Mesenchymal stem cell (in vitro differentiated cells and primary cell): ENCODE measurements at regions not wholly inside any gene's neighbourhood (a gene's known extent, or its start where the extent isn't known, plus 50 kb on each side); places are given as distances from the start of the nearest gene placed in this dataset.

ENCODE experiments used
- DNase-seq: peaks from one replicate; pipeline ENCODE4 v3.0.0-alpha.2; 2013
- H2AFZ ChIP-seq: one replicate; pipeline ENCODE4 v1.6.1; 2013; ENCODE audit warnings: low read depth, mild to moderate bottlenecking, control low read depth, inconsistent platforms, low read length, moderate library complexity
- H2AK5ac ChIP-seq: 2 replicates; pipeline ENCODE4 v1.6.1; 2013; ENCODE audit warnings: low read length, moderate library complexity, mild to moderate bottlenecking, inconsistent platforms; ENCODE audit not compliant: severe bottlenecking
- H2BK120ac ChIP-seq: one replicate; pipeline ENCODE4 v1.6.1; 2013; ENCODE audit warnings: low read depth, mild to moderate bottlenecking, inconsistent platforms, low read length, moderate library complexity
- H2BK12ac ChIP-seq, 2 experiments: one replicate each; pipeline ENCODE4 v1.6.1; 2013; ENCODE audit warnings: inconsistent platforms in 2 of 2, low read length in 2 of 2, mild to moderate bottlenecking in 2 of 2, moderate library complexity in 2 of 2, control low read depth in 1 of 2
- H2BK15ac ChIP-seq: one replicate; pipeline ENCODE4 v1.6.1; 2013; ENCODE audit warnings: mild to moderate bottlenecking, low read depth, inconsistent platforms; ENCODE audit not compliant: poor library complexity, severe bottlenecking
- H2BK5ac ChIP-seq: 2 replicates; pipeline ENCODE4 v1.6.1; 2013; ENCODE audit warnings: low read depth, mild to moderate bottlenecking, low read length, control low read depth, inconsistent platforms; ENCODE audit not compliant: poor library complexity, severe bottlenecking
- H3K14ac ChIP-seq, 2 experiments: one replicate each; pipeline ENCODE4 v1.6.1; 2013; ENCODE audit warnings: inconsistent platforms in 2 of 2, low read length in 2 of 2, control low read depth in 1 of 2, mild to moderate bottlenecking in 1 of 2, moderate library complexity in 1 of 2
- H3K18ac ChIP-seq, 2 experiments: one replicate each; pipeline ENCODE4 v1.6.1; 2013; ENCODE audit warnings: inconsistent platforms in 2 of 2, low read length in 2 of 2, control low read depth in 1 of 2, low read depth in 1 of 2, mild to moderate bottlenecking in 1 of 2
- H3K23ac ChIP-seq, 2 experiments: one replicate each; pipeline ENCODE4 v1.6.1; 2013; ENCODE audit warnings: inconsistent platforms in 2 of 2, low read length in 2 of 2, mild to moderate bottlenecking in 2 of 2, moderate library complexity in 2 of 2, control low read depth in 1 of 2
- H3K27ac ChIP-seq: 2 replicates; pipeline ENCODE4 v1.5.1; 2013; ENCODE audit warnings: mild to moderate bottlenecking, moderate library complexity, low read length, control low read depth, inconsistent platforms; ENCODE audit not compliant: poor library complexity, severe bottlenecking
- H3K27me3 ChIP-seq, 2 experiments: 2 replicates each; pipeline versions ENCODE4 v1.6.1 to v1.7.0; 2013; ENCODE audit warnings: low read length in 2 of 2, mild to moderate bottlenecking in 2 of 2, moderate library complexity in 2 of 2, control low read depth in 1 of 2, inconsistent platforms in 1 of 2; ENCODE audit not compliant: control insufficient read depth in 1 of 2, insufficient read depth in 1 of 2
- H3K36me3 ChIP-seq, 2 experiments: 2 replicates each; pipeline versions ENCODE4 v1.6.1 to v1.7.0; 2013; ENCODE audit warnings: low read length in 2 of 2, control low read depth in 1 of 2, inconsistent platforms in 1 of 2, low read depth in 1 of 2, mild to moderate bottlenecking in 1 of 2; ENCODE audit not compliant: insufficient read depth in 2 of 2, control insufficient read depth in 1 of 2
- H3K4ac ChIP-seq, 2 experiments: one replicate each; pipeline ENCODE4 v1.6.1; 2013; ENCODE audit warnings: inconsistent platforms in 2 of 2, low read length in 2 of 2, mild to moderate bottlenecking in 2 of 2, moderate library complexity in 2 of 2, control low read depth in 1 of 2, low read depth in 1 of 2
- H3K4me1 ChIP-seq: 2 replicates; pipeline ENCODE4 v1.6.1; 2013; ENCODE audit warnings: low read depth, low read length, control low read depth; ENCODE audit not compliant: control insufficient read depth, insufficient read depth
- H3K4me2 ChIP-seq: 2 replicates; pipeline ENCODE4 v1.6.1; 2013; ENCODE audit warnings: low read length, mild to moderate bottlenecking, inconsistent platforms; ENCODE audit not compliant: poor library complexity, severe bottlenecking
- H3K4me3 ChIP-seq, 2 experiments: 2 replicates each; pipeline versions ENCODE4 v1.5.1 to v1.7.0; 2013; ENCODE audit warnings: low read length in 2 of 2, mild to moderate bottlenecking in 2 of 2, control low read depth in 1 of 2, low read depth in 1 of 2; ENCODE audit not compliant: insufficient read depth in 1 of 2
- H3K79me1 ChIP-seq: replicated peaks from 2 replicates; pipeline ENCODE4 v1.6.1; 2013; ENCODE audit warnings: mild to moderate bottlenecking, control low read depth, low read length, inconsistent platforms; ENCODE audit not compliant: poor library complexity, severe bottlenecking
- H3K9ac ChIP-seq: 2 replicates; pipeline ENCODE4 v1.7.0; 2013; ENCODE audit warnings: mild to moderate bottlenecking, low read length, moderate library complexity
- H3K9me3 ChIP-seq: 2 replicates; pipeline ENCODE4 v1.7.0; 2013; ENCODE audit warnings: mild to moderate bottlenecking, low read length; ENCODE audit not compliant: control insufficient read depth
- H4K8ac ChIP-seq: one replicate; pipeline ENCODE4 v1.6.1; 2013; ENCODE audit warnings: inconsistent platforms, mild to moderate bottlenecking, low read length, moderate library complexity
- H4K91ac ChIP-seq: one replicate; pipeline ENCODE4 v1.6.1; 2013; ENCODE audit warnings: mild to moderate bottlenecking, low read length, inconsistent platforms
- WGBS: methylation state at CpG from one replicate; pipeline ENCODE4 v1.1.7; 2013; ENCODE audit warnings: mixed read lengths; 5-methylcytosine and 5-hydroxymethylcytosine counted together

GRCh38 chrX:145881175-145881995 lies 63.8 kb downstream of the SLITRK2 start:
- no peak overlapping the region for H3K4me2 ChIP-seq
- no peak overlapping the region for H3K27ac ChIP-seq
- DNase-seq: no peak
- H3K4me3 ChIP-seq: no peak overlapping the region
- H2BK5ac ChIP-seq: no peak overlapping the region
- no peak overlapping the region for H2BK120ac ChIP-seq
- 22% methylated on average over 3 of the region's 14 CpGs for WGBS
- no peak overlapping the region for H2AFZ ChIP-seq
- H4K8ac ChIP-seq: no peak overlapping the region
- H4K91ac ChIP-seq: no peak overlapping the region
- H3K27me3 ChIP-seq: no peaks in the 10 kb centered on the region
- no peak overlapping the region for H2BK15ac ChIP-seq
- H3K18ac ChIP-seq: no peak overlapping the region
- H3K4me1 ChIP-seq: no peaks in the 10 kb centered on the region
- no peaks in the 10 kb centered on the region for H3K9me3 ChIP-seq
- H2AK5ac ChIP-seq: no peak overlapping the region
- no peaks in the 10 kb centered on the region for H3K36me3 ChIP-seq
- H2BK12ac ChIP-seq: no peak overlapping the region
- H3K9ac ChIP-seq: no peak overlapping the region
- no peak overlapping the region for H3K4ac ChIP-seq
- no peak overlapping the region for H3K14ac ChIP-seq
- H3K23ac ChIP-seq: no peak overlapping the region
- no peaks in the 10 kb centered on the region for H3K79me1 ChIP-seq

- no peak overlapping the region for H2BK120ac ChIP-seq
- no peak overlapping the region for H3K9ac ChIP-seq
- no peaks in the 10 kb centered on the region for H3K9me3 ChIP-seq
- H3K79me1 ChIP-seq: no peaks in the 10 kb centered on the region
- no peak overlapping the region for H3K27ac ChIP-seq
- H2AK5ac ChIP-seq: no peak overlapping the region
- H3K18ac ChIP-seq: no peak overlapping the region
- no peak overlapping the region for H2BK12ac ChIP-seq
- H3K4me3 ChIP-seq: no peak overlapping the region
- no peak overlapping the region for H3K23ac ChIP-seq
- no peak overlapping the region for H4K8ac ChIP-seq
- DNase-seq: no peak
- H3K27me3 ChIP-seq: no peaks in the 10 kb centered on the region
- no peak overlapping the region for H2BK15ac ChIP-seq
- no peak overlapping the region for H4K91ac ChIP-seq
- H2BK5ac ChIP-seq: no peak overlapping the region
- H3K4ac ChIP-seq: no peak overlapping the region
- no peak overlapping the region for H2AFZ ChIP-seq
- no CpG with 5 or more reads among the region's 1 CpG for WGBS
- H3K36me3 ChIP-seq: no peaks in the 10 kb centered on the region
- no peak overlapping the region for H3K14ac ChIP-seq
- H3K4me1 ChIP-seq: no peaks in the 10 kb centered on the region
- H3K4me2 ChIP-seq: no peak overlapping the region
These were observed 68.8 kb downstream of the SLITRK2 start for GRCh38 chrX:145886469-145886868.

- Histone ChIP-seq H2BK120ac (no peak overlapping the region), H3K4ac (no peak overlapping the region), H3K4me1 (no peaks in the 10 kb centered on the region), H2BK15ac (no peak overlapping the region), H3K4me2 (no peak overlapping the region), H4K91ac (no peak overlapping the region), H3K23ac (no peak overlapping the region), H3K27ac (no peak overlapping the region), H2BK5ac (no peak overlapping the region), H2BK12ac (no peak overlapping the region), H3K36me3 (no peaks in the 10 kb centered on the region), H3K27me3 (no peaks in the 10 kb centered on the region), H3K79me1 (no peaks in the 10 kb centered on the region), H3K14ac (no peak overlapping the region), H2AK5ac (no peak overlapping the region), H3K9ac (no peak overlapping the region), H4K8ac (no peak overlapping the region), H3K9me3 (no peaks in the 10 kb centered on the region), H2AFZ (no peak overlapping the region), H3K18ac (no peak overlapping the region), H3K4me3 (no peak overlapping the region)
- no CpG with 5 or more reads among the region's 3 CpGs for WGBS
- no peak for DNase-seq
These were observed 92.4 kb downstream of the SLITRK2 start for GRCh38 chrX:145910017-145910416.

GRCh38 chrX:145919400-145919799 lies 101.8 kb downstream of the SLITRK2 start:
- Histone ChIP-seq H3K14ac (no peak overlapping the region), H3K9ac (no peak overlapping the region), H4K8ac (no peak overlapping the region), H3K27ac (no peak overlapping the region), H3K36me3 (no peaks in the 10 kb centered on the region), H3K18ac (no peak overlapping the region), H2AK5ac (no peak overlapping the region), H4K91ac (no peak overlapping the region), H3K4me2 (no peak overlapping the region), H3K79me1 (no peaks in the 10 kb centered on the region), H3K9me3 (peaks cover 6% of the 10 kb centered on the region), H3K23ac (no peak overlapping the region), H3K4me3 (no peak overlapping the region), H2BK15ac (no peak overlapping the region), H3K4ac (no peak overlapping the region), H3K4me1 (no peaks in the 10 kb centered on the region), H2BK12ac (no peak overlapping the region), H2AFZ (no peak overlapping the region), H2BK120ac (no peak overlapping the region), H3K27me3 (no peaks in the 10 kb centered on the region), H2BK5ac (no peak overlapping the region)
- no peak for DNase-seq
